HG03457 (cell line): ENCODE measurements at regions not wholly inside any gene's neighbourhood (a gene's known extent, or its start where the extent isn't known, plus 50 kb on each side); places are given as distances from the start of the nearest gene placed in this dataset.
"Not testable (repeated sequence)": the region's sequence is repeated elsewhere in the genome, so short reads cannot be mapped to it uniquely, and the experiment has no call there.

Source experiments
- ATAC-seq: cut with Tn5 transposase; IDR thresholded peaks from one replicate; pipeline ENCODE4 v1.9.1; 2021; ENCODE audit warnings: moderate number of reproducible peaks; ENCODE audit not compliant: unreplicated experiment

DNA sequence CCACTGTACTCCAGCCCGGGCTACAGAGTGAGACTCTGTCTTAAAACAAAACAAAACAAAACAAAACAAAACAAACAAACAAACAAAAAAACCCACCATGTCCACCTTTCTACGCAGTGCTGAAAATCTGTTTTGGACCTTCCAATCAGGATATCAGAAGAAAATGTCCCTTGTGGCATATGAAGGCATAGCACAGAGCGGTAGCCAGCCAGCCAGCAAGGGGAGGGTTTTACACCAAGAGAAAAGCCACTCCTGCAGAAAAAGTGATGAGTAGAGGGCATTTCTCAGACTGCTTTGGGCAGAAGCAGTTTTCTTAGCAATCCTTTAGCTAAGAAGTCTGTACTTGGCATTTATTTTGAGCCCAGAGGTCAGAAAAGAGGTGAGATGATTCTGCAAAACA is 612.2 kb downstream of the TYW1 start:
- no peak for ATAC-seq

DNA sequence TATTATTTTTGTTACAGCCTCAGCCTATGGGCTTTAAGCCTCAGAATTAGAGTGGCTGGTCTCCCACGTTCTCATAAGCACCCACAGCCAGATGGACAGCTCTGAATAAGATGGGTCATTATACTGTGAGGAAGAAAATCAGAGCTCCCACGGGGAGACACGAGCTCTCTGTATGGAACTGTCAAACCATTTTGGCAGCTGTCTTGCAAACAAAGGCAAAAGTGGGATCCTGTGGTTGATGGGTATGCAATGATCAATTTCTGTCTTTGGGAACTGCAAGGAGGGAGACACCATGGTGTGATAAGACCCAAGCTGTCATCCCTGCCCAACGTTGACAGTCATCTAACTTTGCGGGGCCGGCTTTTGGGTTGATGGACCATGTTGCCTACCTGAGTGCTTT is 614.3 kb downstream of the TYW1 start:
- no peak for ATAC-seq

DNA sequence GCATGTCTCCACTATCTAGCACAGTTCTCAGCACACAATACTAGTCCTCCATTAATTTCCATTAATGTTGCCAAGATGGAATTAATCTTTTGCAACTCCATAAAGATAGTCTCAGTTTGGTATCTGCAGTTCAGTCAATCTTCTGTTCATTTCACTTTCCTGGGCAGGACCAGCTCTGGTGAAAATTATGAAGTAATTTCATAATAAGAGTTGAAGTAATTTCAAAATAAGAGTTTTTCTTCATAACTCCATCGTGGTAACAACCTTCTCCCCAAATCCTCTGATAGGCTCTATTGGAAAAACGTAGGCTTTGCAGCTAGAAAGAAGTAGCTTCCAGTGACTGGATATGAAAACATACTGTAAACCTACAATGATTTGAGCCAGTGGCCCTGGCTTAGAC is 618.2 kb downstream of the TYW1 start:
- ATAC-seq = no peak

DNA sequence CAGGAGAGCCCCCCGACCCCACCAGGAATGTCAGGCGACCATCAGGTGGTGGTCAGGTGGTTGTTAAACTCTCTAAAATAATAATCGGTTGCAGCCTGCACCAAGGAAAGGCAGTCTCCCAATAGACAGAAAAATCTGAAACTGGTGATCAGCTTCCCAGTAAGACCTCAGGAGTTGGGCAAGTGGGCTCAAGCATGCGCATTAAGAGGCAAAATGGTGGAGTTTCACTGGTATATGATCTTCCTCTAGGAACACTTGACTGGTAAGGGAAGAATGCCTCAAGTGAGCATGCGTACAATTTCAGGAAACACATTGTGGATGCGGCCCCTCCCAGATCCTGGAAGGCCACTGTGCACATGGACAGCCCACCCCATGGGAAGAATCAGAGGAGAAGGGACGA is 619.9 kb downstream of the TYW1 start:
- no peak for ATAC-seq

DNA sequence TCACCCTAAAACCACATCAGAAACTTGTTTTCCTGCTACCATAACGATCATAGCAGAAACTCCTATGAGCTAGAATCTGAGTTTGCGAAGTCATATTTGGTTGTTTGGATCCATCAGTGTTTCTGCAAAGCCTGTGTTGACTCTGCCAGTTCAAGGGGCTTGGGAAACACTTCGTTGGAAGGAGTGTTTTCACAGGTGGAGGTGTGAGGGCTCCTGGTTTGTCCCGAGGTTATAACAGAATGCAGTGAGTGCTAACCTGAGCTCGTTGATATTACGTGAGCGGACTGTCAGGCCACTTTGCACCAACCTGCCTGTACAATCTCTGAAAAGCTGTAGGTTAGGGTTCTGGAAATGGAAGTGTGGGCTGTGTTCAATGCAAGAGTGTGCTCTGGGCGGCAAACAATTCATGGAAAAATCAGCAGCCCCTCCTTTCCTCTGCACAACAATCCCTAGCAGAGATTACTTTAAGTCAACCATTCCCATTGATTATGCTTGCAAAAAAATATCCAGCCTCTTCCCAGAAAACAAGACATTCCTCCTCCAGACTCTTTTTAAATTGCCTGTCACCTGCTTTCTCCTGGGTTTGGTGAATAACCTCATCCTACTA is 622.0 kb downstream of the TYW1 start:
- no peak for ATAC-seq

DNA sequence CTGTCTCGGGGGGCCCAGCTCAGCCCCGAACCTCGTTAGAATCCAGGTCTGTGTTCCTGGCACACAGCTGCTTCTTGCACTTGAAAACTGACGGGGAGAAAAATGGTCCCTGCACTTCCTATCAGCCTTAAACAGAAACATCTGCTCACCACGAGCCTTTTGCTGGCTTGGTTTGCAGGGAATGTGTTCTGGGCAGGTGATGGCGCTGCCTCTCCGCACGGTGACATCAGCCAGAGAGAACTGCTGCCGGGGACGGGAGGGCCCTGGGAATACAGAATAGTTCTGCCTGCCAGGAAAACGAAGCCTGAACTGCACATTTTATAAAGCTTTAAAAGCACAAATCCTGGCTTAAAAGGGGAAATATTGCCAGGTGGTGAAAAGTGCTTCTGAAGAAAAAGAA is 622.5 kb downstream of the TYW1 start:
- ATAC-seq = no peak

DNA sequence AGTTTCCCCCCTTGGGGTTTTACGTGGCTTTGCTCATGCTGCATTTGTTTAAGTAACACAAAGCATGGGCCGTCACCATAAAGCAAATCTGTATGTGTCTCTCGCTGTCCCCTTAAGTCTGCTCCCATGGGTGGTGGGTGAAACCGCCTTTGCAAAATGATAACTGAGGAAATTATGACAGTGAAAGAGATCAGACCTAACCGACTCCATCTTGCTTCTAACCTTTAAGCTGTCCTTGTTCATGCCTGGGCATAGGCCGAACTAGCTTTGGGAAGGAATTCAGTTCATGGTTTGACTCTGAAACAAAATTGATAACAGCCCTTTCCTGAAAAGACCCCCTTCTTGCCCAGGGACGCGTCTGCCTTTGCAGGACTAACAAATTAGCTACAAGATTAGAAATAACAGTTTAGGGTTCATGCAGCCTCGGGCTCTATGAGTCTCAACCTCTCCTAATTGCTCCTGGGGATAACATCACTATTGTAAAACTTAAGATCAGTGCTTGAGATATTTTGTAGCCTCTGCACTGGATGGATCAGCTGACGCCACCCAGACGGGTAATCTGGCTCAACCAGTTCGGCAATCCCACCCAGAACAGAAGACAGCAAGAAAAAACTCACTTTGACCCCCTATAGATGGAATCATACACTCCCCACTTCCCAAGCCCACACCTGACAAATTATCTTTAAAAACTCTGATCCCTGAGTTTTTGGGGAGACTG is 623.7 kb downstream of the TYW1 start:
- no peak for ATAC-seq

DNA sequence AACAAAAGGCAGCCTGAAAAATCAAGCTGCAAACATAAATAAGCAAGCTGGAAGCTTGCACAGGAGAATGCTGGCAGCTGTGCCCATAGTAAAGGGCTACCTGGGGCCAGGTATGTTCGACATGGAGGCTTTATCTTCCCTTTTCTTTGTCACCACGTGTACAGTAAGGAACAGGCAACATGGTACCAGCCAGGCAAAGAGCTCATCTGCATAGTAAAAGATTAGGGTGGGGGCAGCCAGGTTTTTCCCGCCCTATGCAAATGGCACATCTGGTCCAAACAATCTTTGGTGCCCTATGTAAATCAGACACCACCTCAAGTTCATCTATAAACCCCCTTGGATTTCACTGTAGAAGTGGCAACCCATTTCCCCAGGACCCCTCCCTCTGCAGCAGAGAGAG is 625.1 kb downstream of the TYW1 start:
- ATAC-seq = no peak

DNA sequence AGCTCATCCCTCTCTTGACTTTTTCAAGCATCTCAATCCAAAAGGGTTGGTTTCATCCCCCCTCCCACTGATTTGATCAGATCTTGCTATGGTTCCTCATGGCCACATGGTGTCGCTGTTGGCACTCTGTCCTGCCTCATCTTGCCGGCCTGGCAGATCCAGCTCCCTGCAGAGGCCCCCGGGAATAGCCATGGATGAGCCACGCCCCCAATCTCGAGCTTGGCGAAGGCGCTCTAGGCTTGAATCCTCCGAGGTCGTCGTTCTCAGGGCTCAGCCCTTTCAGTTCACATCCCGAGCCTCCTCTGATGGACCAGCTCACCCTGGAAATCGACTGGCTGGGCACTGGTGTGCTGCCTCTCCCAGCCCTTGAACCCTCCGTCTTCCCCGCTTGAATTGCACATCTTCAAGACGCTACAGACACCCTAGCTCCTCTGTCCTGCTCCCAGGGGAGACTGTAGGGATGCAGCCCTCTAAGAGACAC is 628.7 kb downstream of the TYW1 start:
- no peak for ATAC-seq

DNA sequence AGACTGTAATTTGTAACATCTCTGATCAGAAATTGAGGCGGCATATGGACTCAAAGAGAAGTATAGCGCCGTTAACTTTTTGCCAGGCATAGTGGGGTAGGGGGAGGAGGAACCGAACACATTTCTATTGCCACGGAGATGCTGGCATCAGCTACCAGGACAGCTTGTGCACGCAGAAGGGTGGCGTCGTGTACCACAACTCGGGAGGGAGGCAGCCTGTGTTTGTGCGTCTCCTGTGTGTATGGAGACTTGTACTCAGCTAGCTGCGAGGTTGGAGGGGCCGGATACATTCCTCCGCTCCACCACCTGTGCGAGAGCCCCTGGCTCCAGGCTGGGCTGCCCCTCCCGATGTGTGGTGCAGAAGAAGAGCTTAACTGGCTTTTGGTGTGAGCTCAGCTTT is 634.8 kb downstream of the TYW1 start:
- no peak for ATAC-seq

DNA sequence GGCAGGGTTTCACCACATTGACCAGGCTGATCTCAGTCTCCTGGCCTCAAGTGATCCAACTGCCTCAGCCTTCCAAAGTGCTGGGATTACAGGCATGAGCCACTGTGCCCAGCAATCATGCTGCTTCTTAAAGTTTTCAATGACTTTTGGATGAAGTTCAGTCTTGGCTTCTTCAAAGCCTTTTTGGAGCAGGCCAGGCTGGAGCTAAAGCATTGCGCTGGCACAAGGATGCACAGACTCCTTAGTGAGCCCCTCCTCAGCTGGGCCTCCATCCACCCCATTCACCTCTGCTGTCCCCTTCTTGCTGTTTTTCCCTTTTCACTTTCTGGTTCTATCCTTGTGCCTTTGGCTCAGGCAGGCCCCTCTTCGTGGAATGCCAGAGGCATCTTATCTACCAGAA is 638.6 kb downstream of the TYW1 start:
- ATAC-seq = no peak

DNA sequence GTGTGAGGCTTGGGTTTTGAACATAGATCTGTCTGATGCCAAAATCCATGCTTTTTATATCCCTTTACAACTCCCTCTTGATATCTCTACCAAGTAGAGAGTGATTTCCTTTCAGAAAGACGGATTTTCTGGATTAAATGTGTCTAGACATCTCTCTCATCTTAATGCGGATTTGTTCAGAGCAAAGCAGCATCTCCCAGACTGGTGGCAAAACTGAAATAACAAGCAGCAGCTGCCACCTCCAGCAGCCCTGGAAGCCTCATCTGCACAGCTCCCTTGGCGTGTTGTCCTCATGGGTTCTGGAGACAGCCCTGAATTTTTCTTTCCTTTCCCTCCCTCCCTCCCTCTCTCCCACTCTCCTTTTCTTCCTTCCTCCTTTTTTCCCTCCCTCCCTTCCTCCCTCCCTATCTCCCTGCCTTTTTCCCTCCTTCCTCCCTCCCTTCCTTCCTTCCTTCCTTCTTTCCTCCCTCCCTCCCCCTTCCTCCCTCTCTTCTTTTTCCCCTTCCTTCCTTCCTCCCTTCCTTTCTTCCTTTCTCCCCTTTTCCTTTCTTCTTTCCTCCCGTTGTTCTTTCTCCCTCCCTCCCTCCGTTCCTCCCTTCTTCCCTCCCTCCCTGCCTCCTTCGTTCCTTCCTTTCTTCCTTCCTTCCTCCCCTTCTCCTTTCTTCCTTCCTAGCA is 639.9 kb downstream of the TYW1 start:
- ATAC-seq = no peak

DNA sequence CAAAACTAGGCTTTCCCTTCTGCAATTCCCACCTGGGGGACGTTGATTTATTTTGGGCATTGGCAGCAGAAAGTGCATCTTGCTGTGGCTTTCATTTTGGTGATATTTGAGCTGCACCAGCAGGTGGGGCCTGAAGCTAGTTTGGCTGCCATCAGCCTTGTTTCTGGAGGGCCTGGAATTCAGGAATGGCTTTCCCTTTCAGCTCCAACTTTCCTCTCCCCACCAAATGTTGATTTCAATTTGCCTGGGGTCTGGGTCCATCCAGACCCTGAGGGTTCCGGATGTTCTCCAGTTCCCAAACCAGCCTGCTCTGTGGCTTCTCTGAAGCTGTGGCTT is 640.4 kb downstream of the TYW1 start:
- ATAC-seq = no peak

DNA sequence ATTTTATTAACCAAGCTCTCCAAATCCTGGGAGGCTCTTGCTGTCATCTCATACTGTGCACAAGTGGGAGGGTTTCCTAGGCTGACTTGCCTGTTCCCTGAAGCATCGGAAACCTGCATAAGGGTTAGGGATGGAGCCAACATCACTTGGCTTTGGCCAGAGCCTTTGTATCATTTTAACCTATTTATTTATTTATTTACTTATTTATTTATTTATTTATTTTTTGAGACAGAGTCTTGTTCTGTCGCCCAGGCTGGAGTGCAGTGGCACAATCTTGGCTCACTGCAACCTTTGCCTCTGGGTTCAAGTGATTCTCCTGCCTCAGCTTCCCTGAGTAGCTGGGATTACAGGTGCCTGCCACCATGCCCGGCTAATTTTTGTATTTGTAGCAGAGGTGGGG is 645.9 kb downstream of the TYW1 start:
- ATAC-seq = not testable (repeated sequence)

DNA sequence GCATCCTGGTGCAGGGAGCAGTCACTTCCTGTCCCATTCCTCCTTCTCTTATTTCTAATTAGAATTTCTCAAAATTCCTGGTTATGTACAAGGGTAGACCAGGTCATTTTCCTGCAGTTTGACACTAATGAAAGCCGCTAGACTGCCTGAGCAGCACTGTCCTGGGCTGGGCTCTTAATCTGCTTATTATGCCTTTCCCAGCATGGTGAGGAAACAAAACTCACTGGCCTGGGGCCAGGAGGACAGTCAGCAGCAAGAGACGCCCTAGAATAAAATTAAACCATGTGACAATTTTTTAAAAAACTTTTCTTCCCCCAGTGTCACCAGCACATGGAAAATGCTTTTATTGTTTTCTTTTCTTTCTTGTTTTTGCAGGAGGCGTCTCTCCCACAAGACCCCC is 647.5 kb downstream of the TYW1 start:
- ATAC-seq = no peak

DNA sequence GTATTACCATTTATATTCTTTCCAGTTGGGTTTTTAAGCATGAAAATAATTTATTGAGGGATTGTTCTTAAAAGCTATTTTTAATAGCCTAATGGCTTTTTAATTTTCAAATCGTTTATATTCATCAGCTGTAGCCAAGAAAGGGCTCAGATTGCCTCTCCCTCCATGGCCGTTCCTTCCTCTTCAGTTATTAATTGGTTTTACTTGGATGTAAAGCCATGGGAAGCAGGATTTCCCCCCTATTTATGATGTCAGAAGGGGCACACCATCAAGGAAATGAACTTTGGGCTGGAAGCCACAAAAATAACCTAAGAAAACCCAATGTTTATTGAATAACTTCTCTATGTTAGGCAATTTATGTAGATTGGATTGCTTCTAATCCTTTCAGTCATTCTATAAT is 656.3 kb downstream of the TYW1 start:
- ATAC-seq = no peak

DNA sequence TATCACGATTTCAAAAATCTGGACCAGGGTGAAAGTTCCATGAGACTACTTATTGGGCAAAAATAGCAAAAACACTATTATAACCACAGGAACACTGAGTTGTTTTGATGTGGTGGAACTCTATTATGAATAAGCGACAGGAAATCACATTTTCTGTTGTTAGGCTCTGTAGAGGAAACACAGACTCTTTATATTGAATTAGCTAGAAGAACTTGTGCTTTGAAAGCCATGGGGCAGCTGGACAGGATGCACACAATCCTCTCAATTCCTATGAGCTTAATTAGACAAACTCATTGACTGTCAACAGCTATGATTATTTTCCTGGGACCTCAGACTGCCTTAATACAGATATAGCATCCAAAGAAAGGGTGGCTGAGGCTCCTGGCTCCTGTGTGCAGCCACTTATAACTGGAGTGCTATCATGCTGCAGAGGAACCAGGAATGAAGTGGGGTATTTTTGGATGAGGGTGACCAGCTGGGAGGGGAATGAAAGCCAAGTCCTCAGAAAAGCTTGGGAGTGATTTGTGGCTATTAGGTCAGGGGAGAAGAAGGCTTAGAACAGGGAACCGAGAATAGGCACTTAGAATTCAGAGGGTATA is 657.3 kb downstream of the TYW1 start:
- ATAC-seq = no peak

DNA sequence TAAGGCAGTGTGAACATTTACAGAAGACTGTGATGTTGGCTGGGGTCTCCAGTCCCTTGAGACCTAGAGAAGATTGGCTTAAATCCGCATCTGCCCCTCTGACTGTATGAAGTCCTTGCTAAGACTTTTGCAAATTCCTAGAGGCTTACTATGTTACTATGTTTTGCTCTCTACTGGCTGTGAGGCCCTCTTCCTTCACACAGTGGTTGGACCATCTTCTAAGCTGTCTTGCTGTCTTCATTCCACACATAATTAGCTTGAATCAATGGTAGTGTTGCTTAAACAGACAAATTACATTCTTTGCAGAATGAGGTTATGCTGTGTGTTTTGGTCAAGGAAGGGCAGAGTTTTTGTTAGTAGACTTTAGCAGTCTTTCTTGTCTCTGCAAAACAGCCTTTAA is 658.0 kb downstream of the TYW1 start:
- ATAC-seq = no peak

DNA sequence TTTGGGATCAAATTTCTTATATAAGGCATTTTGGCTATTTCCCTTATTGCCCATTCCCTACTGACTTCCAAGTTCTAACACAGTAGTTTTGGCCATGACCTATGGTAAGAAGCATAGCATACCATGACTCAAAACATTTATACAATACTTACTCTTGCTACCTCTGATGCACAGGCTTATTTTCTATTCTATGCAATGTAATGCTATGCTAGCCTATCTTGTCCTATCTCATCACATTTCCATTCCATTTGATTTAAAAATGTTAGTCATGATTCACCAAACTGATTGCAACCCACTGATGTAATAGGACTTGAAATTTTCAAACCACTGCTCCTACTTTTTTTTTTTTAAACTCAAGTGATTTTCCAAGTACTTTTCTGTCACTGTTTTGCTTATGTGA is 658.5 kb downstream of the TYW1 start:
- ATAC-seq = no peak

DNA sequence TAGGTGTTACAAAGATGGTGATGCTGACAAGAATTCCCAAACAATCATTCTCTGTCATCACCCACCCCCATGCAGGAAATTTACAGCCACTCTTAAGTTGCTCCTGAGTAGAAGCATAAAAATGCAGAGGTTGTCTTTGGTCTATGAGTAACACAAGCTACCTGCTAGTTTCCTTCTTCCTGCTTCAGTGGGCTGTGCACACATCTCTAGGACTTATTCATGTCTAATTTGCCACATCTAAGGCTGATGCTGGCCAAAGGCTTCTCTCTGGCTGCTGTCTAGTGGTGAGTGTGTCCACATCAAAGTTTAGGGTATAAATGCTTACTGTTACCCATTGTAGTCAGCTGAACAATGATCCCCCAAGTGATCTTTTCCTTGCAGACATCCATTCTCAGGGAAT is 662.5 kb downstream of the TYW1 start:
- no peak for ATAC-seq

DNA sequence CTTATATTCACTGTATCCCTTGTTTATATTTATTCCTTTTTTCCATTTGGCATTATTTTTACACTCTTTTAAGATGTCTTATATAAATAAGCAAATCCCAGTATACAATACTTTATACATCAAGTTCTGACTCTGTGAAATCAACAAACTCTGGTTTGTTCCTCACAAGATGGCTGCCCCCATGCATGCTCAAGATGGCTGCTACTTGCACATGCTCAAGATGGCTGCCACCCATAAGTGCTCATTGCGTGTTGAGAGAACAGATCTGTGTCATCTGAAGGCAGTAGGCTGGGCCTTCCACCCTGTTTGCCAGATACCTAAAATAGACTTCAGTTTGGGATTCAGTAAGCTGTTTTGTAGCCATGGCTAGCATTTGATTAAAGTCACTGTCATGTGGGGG is 666.2 kb downstream of the TYW1 start:
- no peak for ATAC-seq

DNA sequence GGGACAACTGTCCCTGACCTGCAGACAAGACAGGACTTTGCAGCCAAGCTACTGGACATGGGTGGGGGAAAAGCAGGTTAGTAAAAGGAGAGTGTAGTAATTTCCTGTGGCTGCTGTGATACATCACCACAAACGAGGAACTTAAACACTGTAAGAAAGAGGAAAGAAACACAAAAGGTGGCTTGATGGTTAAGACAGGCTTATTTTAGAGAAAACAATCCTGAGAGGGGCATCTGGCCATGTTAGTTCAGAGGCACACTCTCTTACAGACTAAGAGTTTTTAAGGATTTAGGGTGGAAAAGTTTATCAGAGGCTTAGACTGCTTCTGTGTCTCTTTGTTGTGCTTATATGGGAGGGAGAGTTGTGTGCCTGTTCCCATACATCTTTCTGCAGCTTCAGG is 667.0 kb downstream of the TYW1 start:
- ATAC-seq = no peak
